GM12878 (cell line): ENCODE measurements at regions not wholly inside any gene's neighbourhood (a gene's known extent, or its start where the extent isn't known, plus 50 kb on each side); places are given as distances from the start of the nearest gene placed in this dataset.

Source experiments
- ATAC-seq: fragments of 200-7000 bp; cut with Tn5 transposase; 3 replicates; pipeline ENCODE4 v1.9.1; 2020; ENCODE audit warnings: mild to moderate bottlenecking, moderate library complexity
- BruUV-seq: library from RNA; stranded (reverse); fragments of 400-500 nt; replicated peaks from 2 replicates; lab custom pipeline; 2021; lab: Mats Ljungman, UMichigan
- CTCF ChIA-PET: fragments of 300-600 bp; sonication (Branson Sonifier 250); formaldehyde crosslinking; extraction: SDS; loops from one replicate; lab custom pipeline; 2021; ENCODE audit warnings: inconsistent platforms; lab: Yijun Ruan, JAX
- POLR2A ChIA-PET: fragments of 350-600 bp; formaldehyde crosslinking; extraction: SDS; loops from one replicate; lab custom pipeline; 2021; ENCODE audit warnings: inconsistent platforms; lab: Charles Lee
- RAD21 ChIA-PET: fragments of 300-600 bp; sonication (Branson Sonifier 250); formaldehyde crosslinking; loops from one replicate; lab custom pipeline; 2023; ENCODE audit warnings: antibody characterized with exemption; ENCODE audit not compliant: unreplicated experiment; lab: Charles Lee
- SMC1A ChIA-PET: fragments of 300-600 bp; sonication (Branson Sonifier 250); formaldehyde crosslinking; loops from one replicate; lab custom pipeline; 2023; ENCODE audit not compliant: unreplicated experiment, uncharacterized antibody; lab: Charles Lee
- DNase-seq: peaks from one replicate; pipeline ENCODE4 v3.0.0-alpha.2; 2011; ENCODE audit warnings: low read depth, low spot score
- FAIRE-seq: peaks from 3 replicates; lab custom pipeline; 2011; peaks lifted over from hg19 to GRCh38; lab: Jason Lieb, UNC
- H2AFZ ChIP-seq: 2 replicates; pipeline ENCODE4 v1.6.0; 2011; ENCODE audit warnings: low read depth, low read length, control low read depth; ENCODE audit not compliant: control insufficient read depth
- H3K27ac ChIP-seq: 2 replicates; pipeline ENCODE4 v1.5.1; 2011; ENCODE audit warnings: control low read depth; ENCODE audit not compliant: control insufficient read depth, insufficient read depth
- H3K27me3 ChIP-seq, 2 experiments: replicated peaks in 1 of 2; 2 replicates each; pipeline versions ENCODE4 v1.6.0 to v1.6.1; 2011; ENCODE audit warnings: low read length in 1 of 2; ENCODE audit not compliant: control insufficient read depth in 2 of 2, insufficient read depth in 2 of 2
- H3K36me3 ChIP-seq, 2 experiments: 2 replicates each; pipeline ENCODE4 v1.5.1; 2011; ENCODE audit warnings: low read length in 1 of 2; ENCODE audit not compliant: control insufficient read depth in 2 of 2, insufficient read depth in 2 of 2
- H3K4me1 ChIP-seq: 2 replicates; pipeline ENCODE4 v1.6.1; 2011; ENCODE audit warnings: mild to moderate bottlenecking, low read length, moderate library complexity, mixed read lengths; ENCODE audit not compliant: control insufficient read depth, insufficient read depth
- H3K4me2 ChIP-seq: 2 replicates; pipeline ENCODE4 v1.6.0; 2011; ENCODE audit warnings: control low read depth; ENCODE audit not compliant: control insufficient read depth, insufficient read depth
- H3K4me3 ChIP-seq: fragments of 200-600 bp; sonication (generic); 2 replicates; pipeline ENCODE4 v1.5.1; 2016
- H3K79me2 ChIP-seq: 2 replicates; pipeline ENCODE4 v1.6.0; 2011; ENCODE audit warnings: low read length; ENCODE audit not compliant: control insufficient read depth, insufficient read depth
- H3K9ac ChIP-seq: 2 replicates; pipeline ENCODE4 v1.8.0; 2011; ENCODE audit warnings: low read length, control low read depth, mixed read lengths; ENCODE audit not compliant: control insufficient read depth, insufficient read depth
- H3K9me3 ChIP-seq: replicated peaks from 3 replicates; pipeline ENCODE4 v1.5.1; 2011; ENCODE audit warnings: mild to moderate bottlenecking, low read length; ENCODE audit not compliant: control insufficient read depth, insufficient read depth
- H4K20me1 ChIP-seq: 2 replicates; pipeline ENCODE4 v1.6.0; 2011; ENCODE audit not compliant: control insufficient read depth, insufficient read depth
- FOXK2 ChIP-seq: fragments of 450-650 bp; IDR thresholded peaks from 2 replicates; pipeline ENCODE4 v1.6.1; 2017; ENCODE audit warnings: mild to moderate bottlenecking, moderate library complexity
- KDM1A ChIP-seq: fragments of 200-600 bp; sonication (generic); IDR thresholded peaks from 2 replicates; pipeline ENCODE4 v1.6.1; 2016; ENCODE audit warnings: borderline replicate concordance
- KLF5 ChIP-seq: fragments of 450-650 bp; IDR thresholded peaks from 2 replicates; pipeline ENCODE4 v1.6.1; 2014; ENCODE audit warnings: mild to moderate bottlenecking; ENCODE audit not compliant: partially characterized antibody
- MLLT1 ChIP-seq: fragments of 450-650 bp; IDR thresholded peaks from 2 replicates; pipeline ENCODE4 v1.6.1; 2016; ENCODE audit warnings: mild to moderate bottlenecking
- MYC ChIP-seq: IDR thresholded peaks from 2 replicates; pipeline ENCODE4 v1.6.1; 2011; ENCODE audit warnings: mild to moderate bottlenecking, low read length, moderate library complexity, inconsistent platforms; ENCODE audit not compliant: insufficient read depth, insufficient replicate concordance, insufficient read length, severe bottlenecking
- NKRF ChIP-seq: fragments of 450-650 bp; conservative IDR thresholded peaks from 2 replicates; pipeline ENCODE4 v1.6.1; 2017; ENCODE audit warnings: mild to moderate bottlenecking, moderate library complexity
- PML ChIP-seq: IDR thresholded peaks from 2 replicates; pipeline ENCODE4 v1.6.1; 2012; ENCODE audit warnings: low read length, inconsistent platforms
- RAD21 ChIP-seq: IDR thresholded peaks from 2 replicates; pipeline ENCODE4 v1.6.1; 2011; ENCODE audit warnings: mild to moderate bottlenecking, low read depth, low read length, moderate library complexity; ENCODE audit not compliant: insufficient read depth
- RB1 ChIP-seq: fragments of 450-650 bp; formaldehyde crosslinking; IDR thresholded peaks from 2 replicates; pipeline ENCODE4 v1.6.1; 2017; ENCODE audit warnings: mild to moderate bottlenecking, borderline replicate concordance
- ZBTB4 ChIP-seq: fragments of 450-650 bp; formaldehyde crosslinking; IDR thresholded peaks from 2 replicates; pipeline ENCODE4 v1.4.0; 2022; ENCODE audit warnings: mild to moderate bottlenecking, moderate library complexity
- ZNF217 ChIP-seq: fragments of 450-650 bp; IDR thresholded peaks from 2 replicates; pipeline ENCODE4 v1.6.1; 2017; ENCODE audit warnings: antibody characterized with exemption, mild to moderate bottlenecking
- WGBS: methylation state at CpG from one replicate; pipeline ENCODE4 v1.1.6; 2016; ENCODE audit warnings: low lambda C conversion rate; ENCODE audit not compliant: insufficient replicate concordance, insufficient coverage; ENCODE audit errors: missing lambda C conversion rate; 5-methylcytosine and 5-hydroxymethylcytosine counted together
- in situ Hi-C: fragments of 300-500 bp; cut with MboI; formaldehyde crosslinking; loops from 9 replicates; pipeline ENCODE4 v1.14.3; 2018; ENCODE audit warnings: mixed read lengths
- intact Hi-C: fragments of 100-400 bp; cut with micrococcal nuclease; formaldehyde crosslinking; loops from one replicate; pipeline ENCODE4 v1.14.2; 2022; ENCODE audit not compliant: unreplicated experiment

GRCh38 chr20:17808357-17808756 is 108.6 kb downstream of the BANF2 start (continued):
- no peak for TF ChIP-seq KDM1A
- no peak for TF ChIP-seq PML
- TF ChIP-seq ZNF217: no peak
- TF ChIP-seq NKRF: no peak
- no peak for TF ChIP-seq MYC

GRCh38 chr20:17807651-17808050 is 107.9 kb downstream of the BANF2 start:
- DNase-seq: no peak
- SMC1A ChIA-PET: no interaction called here
- CTCF ChIA-PET: no interaction called here
- Histone ChIP-seq H3K27me3 (no peaks in the 10 kb centered on the region), H3K4me3 (no peak overlapping the region), H3K4me2 (no peak overlapping the region), H4K20me1 (no peaks in the 10 kb centered on the region), H3K79me2 (no peaks in the 10 kb centered on the region), H3K36me3 (no peaks in the 10 kb centered on the region), H3K9ac (no peak overlapping the region), H3K4me1 (peaks cover 3% of the 10 kb centered on the region; the same call in 1 of the 2 replicates), H2AFZ (no peak overlapping the region), H3K27ac (no peak overlapping the region), H3K9me3 (no peaks in the 10 kb centered on the region; the same call in 2 of the 3 replicates)
- no peak for ATAC-seq
- WGBS: 4% methylated on average over 2 of the region's 2 CpGs
- RAD21 ChIA-PET: no interaction called here
- in situ Hi-C loops (no loop called here), intact Hi-C loops (no loop called here)
- POLR2A ChIA-PET: no interaction called here
- no peak for FAIRE-seq
- no TSS peak for BruUV-seq
- no peak for TF ChIP-seq ZBTB4 (CRISPR knock-in tag)
- no peak for TF ChIP-seq RAD21
- no peak for TF ChIP-seq FOXK2
- no peak for TF ChIP-seq MLLT1
- no peak for TF ChIP-seq KLF5
- TF ChIP-seq RB1: no peak
- TF ChIP-seq, all 136 proteins: peak for 0
